Natural killer cell (primary cell): ENCODE measurements at regions not wholly inside any gene's neighbourhood (a gene's known extent, or its start where the extent isn't known, plus 50 kb on each side); places are given as distances from the start of the nearest gene placed in this dataset.

ENCODE experiments used
- ATAC-seq, 3 donors: fragments of 150-1000 bp in 2 of 3; fragments of 200-7000 bp in 1 of 3; cut with Tn5 transposase; 1 replicate in 1 of 3; 2 replicates in 2 of 3; pipeline ENCODE4 v1.10.0; 2021; ENCODE audit warnings: mild to moderate bottlenecking in 2 of 3, moderate library complexity in 2 of 3
- DNase-seq, 2 donors: peaks; one replicate each; pipeline versions ENCODE4 v3.0.0 to v3.0.0-alpha.2; 2013 to 2021; ENCODE audit warnings: mixed read lengths in 1 of 2
- H3K27ac ChIP-seq: one replicate; pipeline ENCODE4 v1.5.1; 2013; ENCODE audit warnings: mild to moderate bottlenecking, low read length
- H3K27me3 ChIP-seq: one replicate; pipeline ENCODE4 v1.6.1; 2013; ENCODE audit warnings: low read length; ENCODE audit not compliant: control insufficient read depth, insufficient read depth
- H3K36me3 ChIP-seq: one replicate; pipeline ENCODE4 v1.6.1; 2013; ENCODE audit warnings: low read length; ENCODE audit not compliant: control insufficient read depth, insufficient read depth
- H3K4me1 ChIP-seq: one replicate; pipeline ENCODE4 v1.6.1; 2013; ENCODE audit warnings: low read length; ENCODE audit not compliant: control insufficient read depth, insufficient read depth
- H3K4me3 ChIP-seq: one replicate; pipeline ENCODE4 v1.5.1; 2013; ENCODE audit warnings: low read length
- H3K9me3 ChIP-seq: one replicate; pipeline ENCODE4 v1.6.1; 2013; ENCODE audit warnings: low read length; ENCODE audit not compliant: control insufficient read depth, insufficient read depth
- H3K27ac Mint-ChIP-seq, 2 donors: one replicate each; pipeline ENCODE4 v1.8.0; 2022; ENCODE audit warnings: mild to moderate bottlenecking in 2 of 2, mixed read lengths in 2 of 2, moderate library complexity in 1 of 2
- H3K27me3 Mint-ChIP-seq, 2 donors: one replicate each; pipeline ENCODE4 v1.8.0; 2022; ENCODE audit warnings: low read depth in 2 of 2, mixed read lengths in 2 of 2
- H3K36me3 Mint-ChIP-seq: one replicate; pipeline ENCODE4 v1.8.0; 2022; ENCODE audit warnings: mixed read lengths
- H3K4me1 Mint-ChIP-seq, 2 donors: one replicate each; pipeline ENCODE4 v1.8.0; 2022; ENCODE audit warnings: mixed read lengths in 2 of 2
- H3K4me3 Mint-ChIP-seq: one replicate; pipeline ENCODE4 v1.8.0; 2022; ENCODE audit warnings: mild to moderate bottlenecking, moderate library complexity, mixed read lengths
- H3K9me3 Mint-ChIP-seq, 2 donors: one replicate each; pipeline ENCODE4 v1.8.0; 2022; ENCODE audit warnings: mixed read lengths in 2 of 2
- WGBS: methylation state at CpG from one replicate; pipeline ENCODE4 v1.1.7; 2013; ENCODE audit warnings: missing lambda C conversion rate; ENCODE audit not compliant: insufficient coverage; 5-methylcytosine and 5-hydroxymethylcytosine counted together
- intact Hi-C: fragments of 100-400 bp; cut with micrococcal nuclease; formaldehyde crosslinking; loops from one replicate; pipeline ENCODE4 v1.14.2; 2022
- TF ChIP-seq, protein P1 (sequence below): fragments of 200-600 bp; IDR thresholded peaks from one replicate; pipeline ENCODE4 v1.8.0; 2022; ENCODE audit warnings: antibody characterized with exemption

DNA sequence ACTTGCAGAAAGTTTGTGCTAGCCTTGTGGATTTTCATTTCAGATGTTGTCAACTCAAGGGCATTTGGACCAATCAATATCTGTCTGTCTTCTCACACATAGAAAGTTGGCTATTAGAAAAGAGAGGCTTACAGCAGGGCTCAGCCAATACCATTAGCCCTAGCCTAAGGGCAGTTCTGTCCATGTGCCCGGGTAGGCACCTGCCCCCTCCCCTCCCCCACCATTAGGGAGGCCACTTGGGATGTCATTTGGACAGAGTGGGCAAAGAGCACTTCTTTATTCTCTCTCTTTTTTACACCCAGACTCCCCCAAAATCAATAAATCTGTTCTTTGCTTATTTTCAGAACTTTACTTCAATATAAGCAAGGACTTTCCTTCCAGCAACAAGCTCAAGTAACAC, 188.5 kb upstream of the MKI67 start:
- no peaks in the 10 kb centered on the region for H3K4me1 ChIP-seq
- H3K9me3 ChIP-seq = no peaks in the 10 kb centered on the region
- DNase-seq = no peak
- no peak for ATAC-seq
- H3K27me3 ChIP-seq = no peaks in the 10 kb centered on the region
- H3K27me3 Mint-ChIP-seq = no peaks in the 10 kb centered on the region
- no peaks in the 10 kb centered on the region for H3K4me1 Mint-ChIP-seq
- no peak overlapping the region for H3K27ac Mint-ChIP-seq
- H3K36me3 Mint-ChIP-seq = no peaks in the 10 kb centered on the region
- H3K4me3 ChIP-seq = no peak overlapping the region
- TF ChIP-seq, protein P1, sequence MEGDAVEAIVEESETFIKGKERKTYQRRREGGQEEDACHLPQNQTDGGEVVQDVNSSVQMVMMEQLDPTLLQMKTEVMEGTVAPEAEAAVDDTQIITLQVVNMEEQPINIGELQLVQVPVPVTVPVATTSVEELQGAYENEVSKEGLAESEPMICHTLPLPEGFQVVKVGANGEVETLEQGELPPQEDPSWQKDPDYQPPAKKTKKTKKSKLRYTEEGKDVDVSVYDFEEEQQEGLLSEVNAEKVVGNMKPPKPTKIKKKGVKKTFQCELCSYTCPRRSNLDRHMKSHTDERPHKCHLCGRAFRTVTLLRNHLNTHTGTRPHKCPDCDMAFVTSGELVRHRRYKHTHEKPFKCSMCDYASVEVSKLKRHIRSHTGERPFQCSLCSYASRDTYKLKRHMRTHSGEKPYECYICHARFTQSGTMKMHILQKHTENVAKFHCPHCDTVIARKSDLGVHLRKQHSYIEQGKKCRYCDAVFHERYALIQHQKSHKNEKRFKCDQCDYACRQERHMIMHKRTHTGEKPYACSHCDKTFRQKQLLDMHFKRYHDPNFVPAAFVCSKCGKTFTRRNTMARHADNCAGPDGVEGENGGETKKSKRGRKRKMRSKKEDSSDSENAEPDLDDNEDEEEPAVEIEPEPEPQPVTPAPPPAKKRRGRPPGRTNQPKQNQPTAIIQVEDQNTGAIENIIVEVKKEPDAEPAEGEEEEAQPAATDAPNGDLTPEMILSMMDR = no peak
- 43% methylated on average over 1 of the region's 1 CpG for WGBS
- no peaks in the 10 kb centered on the region for H3K9me3 Mint-ChIP-seq
- intact Hi-C loops = no loop called here
- H3K27ac ChIP-seq = no peak overlapping the region
- no peaks in the 10 kb centered on the region for H3K36me3 ChIP-seq
- no peak overlapping the region for H3K4me3 Mint-ChIP-seq

DNA sequence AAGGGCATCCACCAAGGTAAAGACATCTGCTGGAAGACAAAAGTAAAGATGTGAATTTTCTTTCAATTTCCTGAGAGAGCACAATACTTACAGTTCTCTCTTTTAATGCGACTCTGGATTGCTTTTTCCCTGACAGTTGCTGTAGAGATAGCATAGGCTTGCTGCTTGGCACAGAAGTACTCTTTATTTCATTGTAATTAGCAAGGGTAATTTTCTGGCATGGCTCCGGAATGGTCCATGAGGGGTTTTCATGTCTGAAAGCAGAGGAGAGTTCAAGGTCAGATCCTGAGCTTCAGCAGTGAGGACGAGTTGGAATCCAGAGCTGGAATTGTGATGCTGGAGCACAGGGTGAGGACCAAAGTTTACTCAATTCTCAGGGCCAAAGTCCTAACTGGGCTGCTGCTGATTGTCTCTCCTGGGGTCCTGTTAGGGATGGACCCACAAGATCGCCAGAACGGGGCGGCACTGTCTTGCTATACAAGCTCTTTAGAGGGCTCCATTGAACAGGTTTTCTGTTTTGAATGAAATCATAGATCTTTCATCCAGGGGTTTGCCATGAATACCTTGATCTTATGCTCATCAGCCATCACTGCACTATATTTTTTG, 190.0 kb upstream of the MKI67 start:
- no peaks in the 10 kb centered on the region for H3K27me3 Mint-ChIP-seq
- H3K4me1 Mint-ChIP-seq = no peaks in the 10 kb centered on the region
- Histone ChIP-seq H3K27me3 (no peaks in the 10 kb centered on the region), H3K4me3 (no peak overlapping the region), H3K9me3 (no peaks in the 10 kb centered on the region), H3K36me3 (no peaks in the 10 kb centered on the region), H3K27ac (no peak overlapping the region), H3K4me1 (no peaks in the 10 kb centered on the region)
- H3K4me3 Mint-ChIP-seq = no peak overlapping the region
- H3K36me3 Mint-ChIP-seq = no peaks in the 10 kb centered on the region
- no peaks in the 10 kb centered on the region for H3K9me3 Mint-ChIP-seq
- H3K27ac Mint-ChIP-seq = no peak overlapping the region
- DNase-seq (no peak), ATAC-seq (no peak)
- TF ChIP-seq, protein P1 = no peak
- intact Hi-C loops = no loop called here
- WGBS = 83% methylated on average over 6 of the region's 6 CpGs

DNA sequence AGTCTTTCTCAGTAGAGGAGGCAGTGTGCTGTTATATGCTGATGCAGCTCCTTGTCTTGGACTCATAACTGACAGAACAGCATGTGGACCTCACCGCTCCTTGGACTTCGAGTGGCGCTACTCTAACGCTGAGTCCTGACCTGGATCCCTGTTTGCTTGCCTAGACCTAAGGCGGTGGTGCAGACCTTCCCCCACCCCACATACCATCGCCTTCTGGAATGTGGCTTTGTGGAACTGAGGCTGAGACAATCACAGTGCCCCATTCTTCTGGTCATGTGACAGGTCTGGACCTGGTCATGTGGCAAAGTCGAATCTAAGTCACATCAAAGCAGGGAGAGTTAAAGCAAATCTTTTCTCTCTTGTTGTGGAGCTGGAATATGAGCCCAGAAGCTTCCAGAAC, 190.7 kb upstream of the MKI67 start:
- H3K4me1 Mint-ChIP-seq = no peaks in the 10 kb centered on the region

DNA sequence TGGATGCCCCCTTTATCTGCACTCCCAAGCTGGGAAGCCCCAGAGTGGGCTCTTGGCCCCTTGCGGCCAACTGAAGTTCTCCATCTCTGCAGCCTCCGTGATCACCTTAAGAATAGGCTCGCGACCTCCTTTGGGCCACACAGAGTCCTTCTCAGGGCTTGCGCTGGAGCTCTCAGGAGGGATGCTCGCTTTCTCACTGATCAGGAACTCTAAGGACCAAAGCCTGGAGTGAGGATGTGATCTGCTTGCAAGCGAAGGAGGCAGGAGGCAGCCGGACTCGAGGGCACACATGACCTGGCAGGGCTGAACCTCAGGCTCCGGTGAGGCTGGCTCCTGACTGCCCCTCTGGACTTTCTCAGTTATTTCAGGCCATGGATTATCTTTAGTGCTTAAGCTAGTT, 192.1 kb upstream of the MKI67 start:
- intact Hi-C loops = no loop called here
- H3K4me1 Mint-ChIP-seq = no peaks in the 10 kb centered on the region
- H3K9me3 ChIP-seq = no peaks in the 10 kb centered on the region

More for the DNA sequence above, 190.7 kb upstream of the MKI67 start:
- H3K27me3 ChIP-seq = no peaks in the 10 kb centered on the region
- no peak overlapping the region for H3K4me3 Mint-ChIP-seq
- H3K27ac Mint-ChIP-seq = no peak overlapping the region
- ATAC-seq (no peak), DNase-seq (no peak)
- H3K4me1 ChIP-seq = no peaks in the 10 kb centered on the region
- 88% methylated on average over 7 of the region's 7 CpGs for WGBS
- TF ChIP-seq, protein P1 = no peak
- H3K36me3 ChIP-seq = no peaks in the 10 kb centered on the region
- no peaks in the 10 kb centered on the region for H3K36me3 Mint-ChIP-seq
- intact Hi-C loops = no loop called here
- no peak overlapping the region for H3K4me3 ChIP-seq
- H3K9me3 Mint-ChIP-seq = no peaks in the 10 kb centered on the region
- H3K9me3 ChIP-seq = no peaks in the 10 kb centered on the region
- H3K27me3 Mint-ChIP-seq = no peaks in the 10 kb centered on the region
- H3K27ac ChIP-seq = no peak overlapping the region

More for the DNA sequence above, 192.1 kb upstream of the MKI67 start:
- Mint-ChIP-seq H3K27ac (no peak overlapping the region), H3K4me3 (no peak overlapping the region), H3K9me3 (no peaks in the 10 kb centered on the region), H3K36me3 (no peaks in the 10 kb centered on the region), H3K27me3 (no peaks in the 10 kb centered on the region)
- no peak overlapping the region for H3K27ac ChIP-seq
- no peak overlapping the region for H3K4me3 ChIP-seq
- H3K4me1 ChIP-seq = no peaks in the 10 kb centered on the region
- 86% methylated on average over 10 of the region's 10 CpGs for WGBS
- DNase-seq = no peak
- ATAC-seq = no peak
- H3K36me3 ChIP-seq = no peaks in the 10 kb centered on the region
- no peaks in the 10 kb centered on the region for H3K27me3 ChIP-seq
- TF ChIP-seq, protein P1 = no peak
